Activated naive CD4-positive, alpha-beta T cell treated with anti-CD3 and anti-CD28 coated beads for 36 hours (primary cell): ENCODE measurements at regions not wholly inside any gene's neighbourhood (a gene's known extent, or its start where the extent isn't known, plus 50 kb on each side); places are given as distances from the start of the nearest gene placed in this dataset.

ENCODE experiments used
- CTCF ChIA-PET: fragments of 350-600 bp; sonication (Branson Sonifier 250); formaldehyde crosslinking; loops from one replicate; lab custom pipeline; 2021; ENCODE audit warnings: antibody characterized with exemption; lab: Charles Lee
- DNase-seq: peaks from one replicate; pipeline ENCODE4 v3.0.0-alpha.2; 2020
- H3K27ac Mint-ChIP-seq: one replicate; pipeline ENCODE4 v1.8.0; 2021; ENCODE audit warnings: mild to moderate bottlenecking, mixed read lengths
- H3K27me3 Mint-ChIP-seq: one replicate; pipeline ENCODE4 v1.8.0; 2021; ENCODE audit warnings: low read depth, mixed read lengths
- H3K36me3 Mint-ChIP-seq: one replicate; pipeline ENCODE4 v1.8.0; 2021; ENCODE audit warnings: low read depth, mixed read lengths
- H3K4me1 Mint-ChIP-seq: one replicate; pipeline ENCODE4 v1.8.0; 2021; ENCODE audit warnings: low read depth, mixed read lengths
- H3K4me3 Mint-ChIP-seq: one replicate; pipeline ENCODE4 v1.8.0; 2021; ENCODE audit warnings: mild to moderate bottlenecking, moderate library complexity, mixed read lengths
- H3K9me3 Mint-ChIP-seq: one replicate; pipeline ENCODE4 v1.8.0; 2021; ENCODE audit warnings: mixed read lengths
- intact Hi-C: fragments of 100-400 bp; cut with micrococcal nuclease; formaldehyde crosslinking; loops from one replicate; pipeline ENCODE4 v1.15.1; 2023

- peaks cover 2% of the 10 kb centered on the region for H3K27me3 Mint-ChIP-seq
- CTCF ChIA-PET = no interaction called here
Observed at GRCh38 chr9:108567571-108567970, 288.2 kb downstream of the ACTL7B start.

DNA sequence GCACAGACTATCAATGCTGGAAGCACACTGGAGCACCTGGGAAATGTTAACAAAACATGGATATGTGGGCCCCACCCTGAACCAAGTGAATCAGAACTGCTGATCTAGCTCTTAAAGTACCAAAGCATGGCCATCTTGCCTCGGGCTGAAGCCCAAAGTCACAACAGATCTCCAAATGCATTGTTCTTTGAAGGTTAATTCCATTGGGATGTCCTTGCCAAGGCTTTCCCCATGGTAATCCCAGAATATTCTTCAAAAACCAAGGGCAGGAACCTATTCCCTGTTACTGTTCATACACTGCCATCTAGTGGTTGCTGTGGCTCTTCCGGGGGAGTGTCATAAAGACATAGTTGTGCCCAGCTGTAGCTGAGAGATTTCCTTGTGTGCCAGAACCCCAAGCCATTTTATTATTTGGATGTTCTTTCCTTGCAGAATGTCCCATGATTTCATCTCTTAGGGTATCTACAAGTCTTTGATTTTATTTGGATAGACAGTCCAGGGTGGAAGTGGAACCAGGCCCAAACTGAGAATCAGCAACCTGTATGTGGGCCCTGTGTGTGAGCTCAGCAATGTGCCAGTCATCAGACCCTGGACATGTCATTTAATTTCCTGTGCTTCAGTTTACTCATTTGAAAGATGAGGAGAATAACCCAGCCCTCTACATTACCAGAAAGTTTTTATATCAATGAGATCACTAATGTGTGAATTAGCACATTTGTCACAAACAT is 290.0 kb downstream of the ACTL7B start:
- CTCF ChIA-PET = interaction anchor here (0.7 to 1.5 kb wide), 5 partner anchors 12 to 1224 kb away, joined by 3 to 5 read pairs (median 3); no protein-coding TSS in a partner anchor
- peak; percentile 21 for DNase-seq
- H3K4me1 Mint-ChIP-seq = no peaks in the 10 kb centered on the region

More at GRCh38 chr9:108567571-108567970, 288.2 kb downstream of the ACTL7B start:
- Mint-ChIP-seq H3K4me3 (no peak overlapping the region), H3K9me3 (no peaks in the 10 kb centered on the region), H3K27ac (no peak overlapping the region), H3K36me3 (no peaks in the 10 kb centered on the region), H3K4me1 (no peaks in the 10 kb centered on the region)
- DNase-seq = no peak
- intact Hi-C loops = loop anchor here (5.0 to 10.0 kb wide), 4 partner anchors 100 to 1100 kb away; no protein-coding TSS in a partner anchor

DNA sequence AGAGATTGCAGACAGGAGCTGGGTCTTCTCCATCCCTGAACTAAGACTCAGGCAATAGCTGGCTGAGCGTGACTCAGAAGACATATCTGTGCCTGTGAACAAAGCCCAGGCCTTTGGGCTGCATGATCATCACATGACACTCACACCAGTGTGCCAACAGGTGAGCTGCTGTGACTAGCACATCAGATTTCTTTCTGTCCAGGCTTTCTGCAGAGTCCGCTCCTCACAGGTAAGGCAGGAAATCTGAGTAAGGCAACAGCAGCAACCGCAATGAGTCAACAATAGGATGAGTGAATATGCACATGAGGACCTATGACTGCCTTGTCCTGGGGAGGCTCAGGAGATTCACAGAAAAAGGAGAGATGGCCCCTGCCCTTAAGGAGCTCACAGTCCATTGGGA is 293.6 kb downstream of the ACTL7B start:
- Mint-ChIP-seq H3K36me3 (no peaks in the 10 kb centered on the region), H3K27me3 (peaks cover 2% of the 10 kb centered on the region), H3K4me1 (no peaks in the 10 kb centered on the region), H3K27ac (no peak overlapping the region), H3K9me3 (no peaks in the 10 kb centered on the region), H3K4me3 (no peak overlapping the region)
- CTCF ChIA-PET = no interaction called here
- intact Hi-C loops = loop anchor here (10.0 kb wide), 2 partner anchors 203 to 393 kb away; no protein-coding TSS in a partner anchor
- DNase-seq = no peak

More for the DNA sequence above, 290.0 kb downstream of the ACTL7B start:
- Mint-ChIP-seq H3K36me3 (no peaks in the 10 kb centered on the region), H3K4me3 (no peak overlapping the region), H3K27me3 (peaks cover 2% of the 10 kb centered on the region), H3K27ac (no peak overlapping the region), H3K9me3 (no peaks in the 10 kb centered on the region)
- intact Hi-C loops = loop anchor here (2.0 to 10.0 kb wide), 5 partner anchors 99 to 1099 kb away; no protein-coding TSS in a partner anchor

DNA sequence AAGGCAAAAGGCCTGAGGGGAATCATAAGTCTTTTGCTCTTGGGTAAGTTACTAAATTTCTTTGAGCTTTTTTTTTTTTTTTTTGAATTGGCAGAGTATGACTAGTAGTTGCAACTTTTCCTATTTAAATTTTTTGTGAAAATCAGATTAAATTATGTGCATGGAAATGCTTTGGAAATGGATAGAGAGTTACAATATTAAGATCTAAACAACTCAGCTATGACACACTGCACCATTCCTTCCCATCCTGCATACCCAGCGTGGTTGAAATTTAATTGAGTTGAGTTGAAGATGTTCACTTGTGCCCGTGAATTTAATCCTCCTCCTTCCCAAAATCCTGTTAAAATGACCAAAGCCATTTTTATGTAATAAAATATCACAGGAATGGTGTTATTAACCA is 296.4 kb downstream of the ACTL7B start:
- CTCF ChIA-PET = no interaction called here
- Mint-ChIP-seq H3K27me3 (peaks cover 2% of the 10 kb centered on the region), H3K27ac (no peak overlapping the region), H3K36me3 (no peaks in the 10 kb centered on the region), H3K4me3 (no peak overlapping the region), H3K9me3 (no peaks in the 10 kb centered on the region), H3K4me1 (no peaks in the 10 kb centered on the region)
- intact Hi-C loops = no loop called here
- no peak for DNase-seq

DNA sequence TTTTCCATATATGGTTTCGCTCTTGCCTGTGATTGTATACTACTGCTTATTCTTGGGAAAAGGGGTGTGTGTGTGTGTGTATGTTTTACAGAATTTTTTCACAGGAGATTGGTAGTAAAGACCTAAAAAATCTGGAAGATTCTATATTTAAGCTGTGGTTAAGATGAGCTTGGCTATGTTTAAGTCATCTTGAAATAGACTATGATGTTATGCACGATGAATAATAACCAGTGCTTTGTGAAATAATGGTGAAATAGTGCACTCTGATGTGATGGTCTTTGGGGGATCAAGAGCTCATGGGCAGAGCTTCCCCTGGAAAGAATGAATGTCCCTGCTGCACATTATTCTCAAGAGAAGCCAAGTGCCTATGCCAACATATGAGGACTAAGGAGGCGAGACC is 301.0 kb downstream of the ACTL7B start:
- no peak overlapping the region for H3K27ac Mint-ChIP-seq
- H3K4me3 Mint-ChIP-seq = no peak overlapping the region
- no peaks in the 10 kb centered on the region for H3K27me3 Mint-ChIP-seq
- CTCF ChIA-PET = no interaction called here
- no peaks in the 10 kb centered on the region for H3K36me3 Mint-ChIP-seq
- intact Hi-C loops = no loop called here
- H3K9me3 Mint-ChIP-seq = no peaks in the 10 kb centered on the region
- no peaks in the 10 kb centered on the region for H3K4me1 Mint-ChIP-seq
- DNase-seq = no peak

DNA sequence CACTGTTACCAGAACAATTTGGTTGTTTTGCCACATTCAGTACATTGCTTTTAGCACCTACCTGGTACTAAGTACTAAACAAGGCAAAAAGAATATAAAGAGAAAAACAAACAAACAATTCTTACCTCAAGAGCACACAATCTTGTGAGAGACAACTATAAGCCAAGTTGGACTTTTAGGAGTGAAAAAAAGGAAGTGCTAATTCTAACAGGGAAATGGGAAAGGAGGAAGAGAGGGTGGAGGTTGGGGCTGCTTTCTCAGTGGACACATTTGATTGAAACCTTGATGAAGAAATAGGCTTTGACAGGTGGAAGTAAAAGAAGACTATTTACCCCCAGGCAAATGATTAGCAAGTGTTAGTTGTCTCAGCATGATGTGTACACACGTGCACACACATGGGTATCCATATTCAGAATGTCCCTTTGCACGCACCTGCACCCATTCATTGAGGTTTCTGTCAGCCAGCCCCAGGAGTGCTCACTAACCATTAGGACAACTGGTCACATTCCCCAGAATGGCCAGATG is 302.6 kb downstream of the ACTL7B start:
- no peak for DNase-seq
- Mint-ChIP-seq H3K27me3 (no peaks in the 10 kb centered on the region), H3K4me1 (no peaks in the 10 kb centered on the region), H3K9me3 (no peaks in the 10 kb centered on the region), H3K36me3 (no peaks in the 10 kb centered on the region), H3K27ac (no peak overlapping the region), H3K4me3 (no peak overlapping the region)
- CTCF ChIA-PET = no interaction called here
- intact Hi-C loops = no loop called here

GRCh38 chr9:108552459-108553040 is 303.2 kb downstream of the ACTL7B start:
- Mint-ChIP-seq H3K9me3 (no peaks in the 10 kb centered on the region), H3K36me3 (no peaks in the 10 kb centered on the region), H3K4me3 (no peak overlapping the region), H3K27ac (no peak overlapping the region), H3K27me3 (no peaks in the 10 kb centered on the region), H3K4me1 (no peaks in the 10 kb centered on the region)
- intact Hi-C loops = no loop called here
- DNase-seq = no peak
- CTCF ChIA-PET = no interaction called here

GRCh38 chr9:108551030-108551841 is 304.6 kb downstream of the ACTL7B start:
- Mint-ChIP-seq H3K36me3 (no peaks in the 10 kb centered on the region), H3K9me3 (no peaks in the 10 kb centered on the region), H3K4me3 (no peak overlapping the region), H3K27me3 (no peaks in the 10 kb centered on the region), H3K4me1 (no peaks in the 10 kb centered on the region), H3K27ac (no peak overlapping the region)
- no peak for DNase-seq
- CTCF ChIA-PET = no interaction called here
- intact Hi-C loops = no loop called here

DNA sequence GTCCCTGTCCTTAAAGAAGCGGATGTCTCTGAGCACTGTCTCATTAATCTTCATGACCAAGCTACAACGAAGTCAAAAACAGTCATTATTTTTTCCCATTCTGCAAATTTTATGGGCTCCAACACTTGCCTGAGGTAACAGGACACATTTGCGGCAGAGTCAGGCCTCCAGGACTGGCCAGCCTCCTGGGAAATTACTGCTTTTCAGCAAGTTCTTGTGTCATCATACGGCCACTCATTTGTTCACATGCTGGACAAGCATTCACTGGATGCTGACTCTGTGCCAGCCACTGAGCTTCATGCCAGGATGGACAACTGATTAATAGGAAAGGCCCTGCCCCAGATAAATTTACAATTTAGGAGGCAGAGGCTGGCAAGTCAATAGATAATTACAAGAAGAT is 305.7 kb downstream of the ACTL7B start:
- no peak for DNase-seq
- CTCF ChIA-PET = no interaction called here
- Mint-ChIP-seq H3K4me3 (no peak overlapping the region), H3K4me1 (no peaks in the 10 kb centered on the region), H3K27me3 (no peaks in the 10 kb centered on the region), H3K9me3 (no peaks in the 10 kb centered on the region), H3K27ac (no peak overlapping the region), H3K36me3 (no peaks in the 10 kb centered on the region)
- intact Hi-C loops = no loop called here

GRCh38 chr9:108549184-108549583 is 306.6 kb downstream of the ACTL7B start:
- Mint-ChIP-seq H3K4me1 (no peaks in the 10 kb centered on the region), H3K27me3 (no peaks in the 10 kb centered on the region), H3K27ac (no peak overlapping the region), H3K36me3 (no peaks in the 10 kb centered on the region), H3K4me3 (no peak overlapping the region), H3K9me3 (no peaks in the 10 kb centered on the region)
- no peak for DNase-seq
- intact Hi-C loops = no loop called here
- CTCF ChIA-PET = interaction anchor here (1.3 kb wide), 1 partner anchor 17 kb away, joined by 3 read pairs; no protein-coding TSS in a partner anchor

DNA sequence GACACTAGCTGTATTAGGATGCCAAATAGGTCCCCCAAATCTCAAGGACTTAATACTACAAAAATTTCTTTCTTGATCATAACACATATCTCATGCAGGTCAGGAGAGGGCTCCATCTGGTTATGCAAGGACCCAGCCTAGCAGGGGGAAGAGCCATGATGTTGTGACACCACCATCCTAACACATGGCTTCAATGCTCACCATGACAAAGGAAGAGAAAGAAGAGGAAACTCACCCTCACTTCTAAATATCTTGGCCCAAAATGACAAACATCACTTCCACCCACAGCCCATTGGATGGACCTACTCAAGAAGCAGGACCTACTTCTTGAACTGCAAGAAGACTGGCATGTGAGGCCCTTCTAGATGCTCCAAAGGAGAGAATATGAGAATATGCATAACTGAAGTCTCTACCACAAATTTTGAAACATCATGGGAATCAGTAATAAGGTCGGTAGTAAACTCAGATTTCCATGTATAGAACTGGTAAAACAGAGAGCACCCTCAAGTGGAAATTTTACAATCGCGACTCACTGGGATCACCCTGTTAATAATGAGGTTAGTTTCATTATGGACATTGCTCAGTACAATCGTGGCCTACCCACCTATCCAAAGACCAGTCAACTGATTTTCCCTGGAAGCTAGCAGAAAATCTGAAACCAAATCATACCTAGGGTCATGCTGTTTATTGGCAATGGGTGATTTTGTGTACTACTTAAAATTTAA is 308.2 kb downstream of the ACTL7B start:
- H3K27me3 Mint-ChIP-seq = no peaks in the 10 kb centered on the region
- CTCF ChIA-PET = interaction anchor here (0.7 kb wide), 1 partner anchor 11 kb away, joined by 3 read pairs; no protein-coding TSS in a partner anchor
- no peaks in the 10 kb centered on the region for H3K36me3 Mint-ChIP-seq
- no peak overlapping the region for H3K4me3 Mint-ChIP-seq
- no peak overlapping the region for H3K27ac Mint-ChIP-seq
- no peaks in the 10 kb centered on the region for H3K9me3 Mint-ChIP-seq
- intact Hi-C loops = no loop called here
- no peak for DNase-seq
- H3K4me1 Mint-ChIP-seq = no peaks in the 10 kb centered on the region

DNA sequence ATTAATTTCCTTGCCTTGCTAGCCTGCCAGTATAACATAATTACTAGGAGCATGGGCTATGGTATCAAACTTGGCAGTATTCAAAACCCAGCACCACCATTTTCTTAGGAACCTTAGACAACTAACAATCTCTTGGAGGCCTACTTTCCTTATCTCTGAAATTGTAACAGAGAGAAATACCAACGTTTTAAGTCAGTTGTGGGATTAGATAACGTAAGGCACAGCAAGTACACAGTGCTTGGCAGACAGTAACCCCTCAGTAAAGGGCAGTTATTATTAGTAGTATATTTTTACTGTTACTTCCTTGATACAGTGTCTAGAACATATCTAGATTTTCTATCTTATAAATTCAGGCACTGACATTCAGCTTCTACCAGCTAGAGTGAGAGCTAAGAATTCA is 309.6 kb downstream of the ACTL7B start:
- Mint-ChIP-seq H3K4me3 (no peak overlapping the region), H3K27ac (no peak overlapping the region), H3K4me1 (no peaks in the 10 kb centered on the region), H3K9me3 (no peaks in the 10 kb centered on the region), H3K27me3 (no peaks in the 10 kb centered on the region), H3K36me3 (no peaks in the 10 kb centered on the region)
- DNase-seq = no peak
- intact Hi-C loops = no loop called here
- CTCF ChIA-PET = no interaction called here
